Activated T-cell treated with anti-CD3 and anti-CD28 coated beads, Interleukin-2, amount 50 U/mL, for 72 hours (primary cell): ENCODE measurements at regions not wholly inside any gene's neighbourhood (a gene's known extent, or its start where the extent isn't known, plus 50 kb on each side); places are given as distances from the start of the nearest gene placed in this dataset.
"Not testable (repeated sequence)": the region's sequence is repeated elsewhere in the genome, so short reads cannot be mapped to it uniquely, and the experiment has no call there.

Experiments
- ATAC-seq, 2 donors: fragments of 150-1000 bp; cut with Tn5 transposase; replicated peaks in 1 of 2; 2 replicates each; pipeline ENCODE4 v1.10.0; 2021; ENCODE audit warnings: moderate library complexity in 2 of 2, mild to moderate bottlenecking in 1 of 2
- DNase-seq, 2 donors: peaks; one replicate each; pipeline ENCODE4 v3.0.0; 2021 to 2022; ENCODE audit warnings: mixed read lengths in 1 of 2
- H3K27ac Mint-ChIP-seq: one replicate; pipeline ENCODE4 v1.8.0; 2022; ENCODE audit warnings: mild to moderate bottlenecking, moderate library complexity, mixed read lengths
- H3K27me3 Mint-ChIP-seq: one replicate; pipeline ENCODE4 v1.8.0; 2022; ENCODE audit warnings: low read depth, mixed read lengths
- H3K36me3 Mint-ChIP-seq, 2 donors: one replicate each; pipeline ENCODE4 v1.8.0; 2022; ENCODE audit warnings: mixed read lengths in 2 of 2, mild to moderate bottlenecking in 1 of 2; ENCODE audit not compliant: insufficient read depth in 2 of 2
- H3K4me1 Mint-ChIP-seq: one replicate; pipeline ENCODE4 v1.8.0; 2022; ENCODE audit warnings: low read depth, mixed read lengths
- H3K4me3 Mint-ChIP-seq, 2 donors: one replicate each; pipeline ENCODE4 v1.8.0; 2022; ENCODE audit warnings: mild to moderate bottlenecking in 2 of 2, mixed read lengths in 2 of 2, moderate library complexity in 2 of 2
- H3K9me3 Mint-ChIP-seq, 2 donors: one replicate each; pipeline ENCODE4 v1.8.0; 2022; ENCODE audit warnings: mixed read lengths in 2 of 2

- Mint-ChIP-seq H3K36me3 (no peaks in the 10 kb centered on the region), H3K27ac (no peak overlapping the region), H3K9me3 (peaks cover 0 to 14% of the 10 kb centered on the region in 2 donors), H3K27me3 (no peaks in the 10 kb centered on the region), H3K4me3 (no peak overlapping the region), H3K4me1 (no peaks in the 10 kb centered on the region)
- ATAC-seq: no peak
- DNase-seq: no peak
Measured at GRCh38 chr3:35439663-35440062, 199.7 kb upstream of the ARPP21 start.

- ATAC-seq: no peak
- peaks cover 0 to 17% of the 10 kb centered on the region in 2 donors for H3K9me3 Mint-ChIP-seq
- no peaks in the 10 kb centered on the region for H3K36me3 Mint-ChIP-seq
- H3K4me1 Mint-ChIP-seq: no peaks in the 10 kb centered on the region
- H3K4me3 Mint-ChIP-seq: no peak overlapping the region
- no peaks in the 10 kb centered on the region for H3K27me3 Mint-ChIP-seq
- no peak overlapping the region for H3K27ac Mint-ChIP-seq
- DNase-seq: no peak
Measured at GRCh38 chr3:35440826-35441225, 198.5 kb upstream of the ARPP21 start.

GRCh38 chr3:35446896-35447295 is 192.4 kb upstream of the ARPP21 start:
- Mint-ChIP-seq H3K27me3 (no peaks in the 10 kb centered on the region), H3K4me1 (no peaks in the 10 kb centered on the region), H3K4me3 (no peak overlapping the region), H3K27ac (no peak overlapping the region), H3K36me3 (no peaks in the 10 kb centered on the region), H3K9me3 (peaks cover 0 to 12% of the 10 kb centered on the region in 2 donors)
- DNase-seq: no peak
- no peak for ATAC-seq

- Mint-ChIP-seq H3K27me3 (no peaks in the 10 kb centered on the region), H3K4me3 (no peak overlapping the region), H3K27ac (no peak overlapping the region), H3K36me3 (no peaks in the 10 kb centered on the region), H3K9me3 (peaks cover 0 to 10% of the 10 kb centered on the region in 2 donors), H3K4me1 (no peaks in the 10 kb centered on the region)
- ATAC-seq: no peak
- no peak for DNase-seq
Measured at GRCh38 chr3:35448121-35448520, 191.2 kb upstream of the ARPP21 start.

GRCh38 chr3:35448681-35449080 is 190.6 kb upstream of the ARPP21 start:
- Mint-ChIP-seq H3K27ac (no peak overlapping the region), H3K36me3 (no peaks in the 10 kb centered on the region), H3K4me1 (no peaks in the 10 kb centered on the region), H3K4me3 (no peak overlapping the region), H3K27me3 (no peaks in the 10 kb centered on the region), H3K9me3 (peaks cover 3 to 10% of the 10 kb centered on the region in 2 donors)
- no peak for DNase-seq
- no peak for ATAC-seq

GRCh38 chr3:35454819-35455218 is 184.5 kb upstream of the ARPP21 start:
- H3K27me3 Mint-ChIP-seq, H3K9me3 Mint-ChIP-seq, H3K4me3 Mint-ChIP-seq, H3K27ac Mint-ChIP-seq, ATAC-seq, H3K4me1 Mint-ChIP-seq, DNase-seq, H3K36me3 Mint-ChIP-seq: not testable (repeated sequence)

- Mint-ChIP-seq H3K36me3 (peaks cover 0 to 1% of the 10 kb centered on the region in 2 donors), H3K4me3 (no peak overlapping the region), H3K27ac (no peak overlapping the region), H3K4me1 (no peaks in the 10 kb centered on the region), H3K27me3 (no peaks in the 10 kb centered on the region), H3K9me3 (peaks cover 2 to 4% of the 10 kb centered on the region in 2 donors)
- ATAC-seq (no peak), DNase-seq (no peak)
Measured at GRCh38 chr3:35473956-35474355, 165.4 kb upstream of the ARPP21 start.

- not testable (repeated sequence) for ATAC-seq, H3K9me3 Mint-ChIP-seq, H3K27me3 Mint-ChIP-seq, H3K27ac Mint-ChIP-seq, H3K36me3 Mint-ChIP-seq, H3K4me1 Mint-ChIP-seq, H3K4me3 Mint-ChIP-seq, DNase-seq
Measured at GRCh38 chr3:35482566-35482965, 156.8 kb upstream of the ARPP21 start.

GRCh38 chr3:35483131-35483530 is 156.2 kb upstream of the ARPP21 start:
- Mint-ChIP-seq H3K9me3 (peaks cover 0 to 7% of the 10 kb centered on the region in 2 donors), H3K4me3 (no peak overlapping the region), H3K27ac (no peak overlapping the region), H3K27me3 (no peaks in the 10 kb centered on the region), H3K4me1 (no peaks in the 10 kb centered on the region), H3K36me3 (no peaks in the 10 kb centered on the region)
- DNase-seq (no peak), ATAC-seq (no peak)

- no peak for ATAC-seq
- Mint-ChIP-seq H3K9me3 (peaks cover 0 to 5% of the 10 kb centered on the region in 2 donors), H3K4me1 (no peaks in the 10 kb centered on the region)
Measured at GRCh38 chr3:35484929-35485530, 154.3 kb upstream of the ARPP21 start.

GRCh38 chr3:35486295-35486694 is 153.0 kb upstream of the ARPP21 start:
- Mint-ChIP-seq H3K4me3 (no peak overlapping the region), H3K27ac (no peak overlapping the region), H3K27me3 (no peaks in the 10 kb centered on the region), H3K9me3 (peaks cover 0 to 3% of the 10 kb centered on the region in 2 donors), H3K36me3 (no peaks in the 10 kb centered on the region), H3K4me1 (no peaks in the 10 kb centered on the region)
- no peak for DNase-seq
- no peak for ATAC-seq

More at GRCh38 chr3:35484929-35485530, 154.3 kb upstream of the ARPP21 start:
- Mint-ChIP-seq H3K4me3 (no peak overlapping the region), H3K27ac (no peak overlapping the region), H3K27me3 (no peaks in the 10 kb centered on the region), H3K36me3 (no peaks in the 10 kb centered on the region)
- no peak for DNase-seq

GRCh38 chr3:35487376-35487775 is 151.9 kb upstream of the ARPP21 start:
- no peak for ATAC-seq
- Mint-ChIP-seq H3K36me3 (no peaks in the 10 kb centered on the region), H3K4me3 (no peak overlapping the region), H3K4me1 (no peaks in the 10 kb centered on the region), H3K27ac (no peak overlapping the region), H3K9me3 (peaks cover 0 to 1% of the 10 kb centered on the region in 2 donors), H3K27me3 (no peaks in the 10 kb centered on the region)
- DNase-seq: no peak

- no peak for DNase-seq
- no peak overlapping the region for H3K27ac Mint-ChIP-seq
- H3K9me3 Mint-ChIP-seq: peaks cover 0 to 1% of the 10 kb centered on the region in 2 donors
- H3K4me3 Mint-ChIP-seq: no peak overlapping the region
- H3K27me3 Mint-ChIP-seq: no peaks in the 10 kb centered on the region
- H3K36me3 Mint-ChIP-seq: no peaks in the 10 kb centered on the region
- ATAC-seq: no peak
- H3K4me1 Mint-ChIP-seq: no peaks in the 10 kb centered on the region
Measured at GRCh38 chr3:35488526-35488925, 150.8 kb upstream of the ARPP21 start.

GRCh38 chr3:35492841-35493240 is 146.5 kb upstream of the ARPP21 start:
- H3K4me1 Mint-ChIP-seq: no peaks in the 10 kb centered on the region

More at GRCh38 chr3:35492841-35493240, 146.5 kb upstream of the ARPP21 start:
- Mint-ChIP-seq H3K27me3 (no peaks in the 10 kb centered on the region), H3K36me3 (no peaks in the 10 kb centered on the region), H3K9me3 (peaks cover 1% of the 10 kb centered on the region in 2 donors), H3K4me3 (no peak overlapping the region), H3K27ac (no peak overlapping the region)
- DNase-seq: no peak
- ATAC-seq: no peak
